ENCODE measurements at regions not wholly inside any gene's neighbourhood (a gene's known extent, or its start where the extent isn't known, plus 50 kb on each side); places are given as distances from the start of the nearest gene placed in this dataset.

- TF ChIP-seq YY1 (IDR thresholded peaks at IDR 0.05) (no peak), FOXA1 (IDR thresholded peaks at IDR 0.05) (no peak), TAF1 (conservative IDR thresholded peaks at IDR 0.05) (no peak), EGR1 (IDR thresholded peaks at IDR 0.05; ENCODE audit: low read depth in 2 of 2) (no peak), RXRA (IDR thresholded peaks at IDR 0.05) (no peak)
- TF ChIP-seq, protein P1, sequence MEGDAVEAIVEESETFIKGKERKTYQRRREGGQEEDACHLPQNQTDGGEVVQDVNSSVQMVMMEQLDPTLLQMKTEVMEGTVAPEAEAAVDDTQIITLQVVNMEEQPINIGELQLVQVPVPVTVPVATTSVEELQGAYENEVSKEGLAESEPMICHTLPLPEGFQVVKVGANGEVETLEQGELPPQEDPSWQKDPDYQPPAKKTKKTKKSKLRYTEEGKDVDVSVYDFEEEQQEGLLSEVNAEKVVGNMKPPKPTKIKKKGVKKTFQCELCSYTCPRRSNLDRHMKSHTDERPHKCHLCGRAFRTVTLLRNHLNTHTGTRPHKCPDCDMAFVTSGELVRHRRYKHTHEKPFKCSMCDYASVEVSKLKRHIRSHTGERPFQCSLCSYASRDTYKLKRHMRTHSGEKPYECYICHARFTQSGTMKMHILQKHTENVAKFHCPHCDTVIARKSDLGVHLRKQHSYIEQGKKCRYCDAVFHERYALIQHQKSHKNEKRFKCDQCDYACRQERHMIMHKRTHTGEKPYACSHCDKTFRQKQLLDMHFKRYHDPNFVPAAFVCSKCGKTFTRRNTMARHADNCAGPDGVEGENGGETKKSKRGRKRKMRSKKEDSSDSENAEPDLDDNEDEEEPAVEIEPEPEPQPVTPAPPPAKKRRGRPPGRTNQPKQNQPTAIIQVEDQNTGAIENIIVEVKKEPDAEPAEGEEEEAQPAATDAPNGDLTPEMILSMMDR (IDR thresholded peaks at IDR 0.05; ENCODE audit: low read depth, low read length, missing input control): no peak
- TF ChIP-seq, protein P2, sequence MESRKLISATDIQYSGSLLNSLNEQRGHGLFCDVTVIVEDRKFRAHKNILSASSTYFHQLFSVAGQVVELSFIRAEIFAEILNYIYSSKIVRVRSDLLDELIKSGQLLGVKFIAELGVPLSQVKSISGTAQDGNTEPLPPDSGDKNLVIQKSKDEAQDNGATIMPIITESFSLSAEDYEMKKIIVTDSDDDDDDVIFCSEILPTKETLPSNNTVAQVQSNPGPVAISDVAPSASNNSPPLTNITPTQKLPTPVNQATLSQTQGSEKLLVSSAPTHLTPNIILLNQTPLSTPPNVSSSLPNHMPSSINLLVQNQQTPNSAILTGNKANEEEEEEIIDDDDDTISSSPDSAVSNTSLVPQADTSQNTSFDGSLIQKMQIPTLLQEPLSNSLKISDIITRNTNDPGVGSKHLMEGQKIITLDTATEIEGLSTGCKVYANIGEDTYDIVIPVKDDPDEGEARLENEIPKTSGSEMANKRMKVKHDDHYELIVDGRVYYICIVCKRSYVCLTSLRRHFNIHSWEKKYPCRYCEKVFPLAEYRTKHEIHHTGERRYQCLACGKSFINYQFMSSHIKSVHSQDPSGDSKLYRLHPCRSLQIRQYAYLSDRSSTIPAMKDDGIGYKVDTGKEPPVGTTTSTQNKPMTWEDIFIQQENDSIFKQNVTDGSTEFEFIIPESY (IDR thresholded peaks at IDR 0.05): no peak
Measured at GRCh38 chr14:71629765-71630492, 302.3 kb upstream of the RGS6 start.
